KBM-7 (cell line): ENCODE measurements at regions not wholly inside any gene's neighbourhood (a gene's known extent, or its start where the extent isn't known, plus 50 kb on each side); places are given as distances from the start of the nearest gene placed in this dataset.

Experiments used
- DNase-seq: peaks from one replicate; pipeline ENCODE4 v3.0.0-alpha.2; 2015
- in situ Hi-C: fragments of 300-500 bp; cut with MboI; formaldehyde crosslinking; loops from 2 replicates; pipeline ENCODE4 v1.14.3; 2020; ENCODE audit warnings: low sequenced_read_pairs, low pct_unique_long_range_greater_than_20kb, mixed read lengths

- no peak for DNase-seq
- in situ Hi-C loops, result no loop called here
Observed at GRCh38 chr12:24293549-24293948, 344.1 kb upstream of the SOX5 start.

DNA sequence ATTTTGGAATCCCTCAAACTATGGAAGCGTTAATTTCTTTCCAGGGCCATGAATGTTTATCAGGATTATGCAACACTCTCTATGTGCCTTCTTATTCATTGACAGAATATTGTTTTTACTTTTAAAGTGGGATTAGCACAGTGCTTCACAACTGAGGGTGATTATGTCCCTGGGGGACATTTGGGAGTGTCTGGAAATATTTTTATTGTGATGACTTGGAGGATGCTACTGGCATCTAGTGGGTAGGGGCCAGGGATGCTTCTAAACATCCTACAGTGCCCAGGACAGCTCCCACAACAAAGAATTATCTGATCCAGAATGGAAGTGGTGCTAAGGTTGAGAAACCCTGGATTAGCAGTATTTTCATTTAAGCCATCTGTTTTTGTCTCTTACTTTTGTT, 338.5 kb upstream of the SOX5 start:
- no peak for DNase-seq
- in situ Hi-C loops, result no loop called here

GRCh38 chr12:24285448-24285847, 336.0 kb upstream of the SOX5 start:
- in situ Hi-C loops, result no loop called here

DNA sequence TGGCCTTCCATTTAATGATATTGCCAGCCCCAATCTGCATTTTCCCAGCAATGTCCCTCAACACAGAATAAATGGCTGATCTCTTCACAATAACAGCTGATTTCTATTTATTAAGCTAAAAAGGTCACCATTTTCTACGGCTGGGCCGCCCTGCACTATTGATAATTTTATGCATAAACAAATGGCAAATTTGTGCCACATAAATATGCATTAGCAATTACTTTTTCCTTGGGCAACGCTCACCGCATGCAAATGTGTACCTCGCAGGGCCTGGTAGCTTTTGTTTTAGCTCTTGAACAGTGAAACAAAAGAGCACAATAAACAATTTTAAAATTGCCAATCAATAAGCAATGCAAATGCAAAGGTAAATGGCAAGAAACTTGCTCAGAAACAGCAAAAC, 331.9 kb upstream of the SOX5 start:
- DNase-seq, result no peak

More at GRCh38 chr12:24285448-24285847, 336.0 kb upstream of the SOX5 start:
- no peak for DNase-seq

GRCh38 chr12:24280056-24280842, 330.8 kb upstream of the SOX5 start:
- DNase-seq, result no peak
- in situ Hi-C loops, result no loop called here

More for the DNA sequence above, 331.9 kb upstream of the SOX5 start:
- in situ Hi-C loops, result no loop called here

DNA sequence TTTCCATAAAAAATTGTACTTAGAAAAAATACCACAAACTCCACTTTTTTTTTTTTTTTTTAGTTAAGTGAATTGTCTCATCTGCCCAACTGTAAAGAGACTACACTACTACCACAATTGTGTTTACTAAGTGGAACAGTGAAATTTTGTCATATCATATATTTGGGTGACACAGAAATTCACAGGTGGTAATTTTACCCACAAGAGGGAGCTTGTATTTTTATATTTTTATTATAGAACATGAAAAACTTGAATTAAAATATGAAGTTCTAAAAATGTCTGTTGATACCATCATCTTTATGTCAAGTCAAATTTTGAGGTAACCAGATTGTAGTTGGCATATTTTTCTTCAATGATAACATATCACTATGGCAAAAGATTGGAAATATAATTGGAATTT, 329.4 kb upstream of the SOX5 start:
- in situ Hi-C loops, result no loop called here

GRCh38 chr12:24270965-24271364, 321.5 kb upstream of the SOX5 start:
- no peak for DNase-seq
- in situ Hi-C loops, result no loop called here

More for the DNA sequence above, 329.4 kb upstream of the SOX5 start:
- DNase-seq, result no peak

DNA sequence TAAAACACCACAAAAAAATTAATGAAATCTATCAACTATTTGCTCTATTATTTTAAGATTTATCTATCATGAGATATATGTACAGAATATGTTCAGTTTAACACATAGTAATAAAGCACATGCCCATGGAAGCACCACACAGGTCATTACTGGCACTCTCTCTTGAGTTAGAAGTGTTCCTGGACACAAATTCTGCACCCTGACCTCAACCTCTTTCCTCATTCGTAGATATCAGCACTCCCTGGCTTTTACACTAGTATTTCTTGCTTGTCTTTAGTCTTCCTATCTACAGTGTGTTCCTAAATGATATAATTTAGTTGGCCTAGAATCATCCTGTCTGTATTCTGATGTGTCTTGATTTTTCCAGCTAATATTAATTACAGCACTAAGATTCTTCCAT, 321.0 kb upstream of the SOX5 start:
- in situ Hi-C loops, result no loop called here
- DNase-seq, result no peak

DNA sequence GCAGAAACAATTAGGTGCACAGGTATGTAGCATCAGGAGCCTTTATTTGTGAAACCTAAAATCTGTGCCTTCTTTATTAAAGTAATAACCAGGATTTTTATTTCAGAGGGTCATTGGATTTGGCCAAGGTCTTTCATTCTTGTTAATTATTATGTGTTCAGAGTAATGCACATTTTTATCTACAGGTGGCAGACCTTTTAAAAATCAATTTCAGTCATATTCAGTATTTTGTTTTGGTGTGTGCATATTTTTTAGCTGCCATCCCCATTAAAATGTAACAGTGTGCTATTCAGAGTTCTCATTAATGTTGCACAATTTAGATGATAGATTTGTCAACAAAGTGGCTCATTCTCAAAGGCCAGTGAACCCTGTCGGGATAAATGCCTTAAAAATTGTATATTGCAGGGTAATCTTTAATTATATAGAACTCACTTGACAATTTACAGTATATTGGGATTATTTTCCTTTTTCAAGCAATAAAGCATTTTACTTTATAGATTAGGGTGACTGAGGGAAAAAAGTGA, 319.3 kb upstream of the SOX5 start:
- in situ Hi-C loops, result no loop called here
- no peak for DNase-seq

GRCh38 chr12:24266982-24267381, 317.5 kb upstream of the SOX5 start:
- in situ Hi-C loops, result no loop called here
- DNase-seq, result no peak

DNA sequence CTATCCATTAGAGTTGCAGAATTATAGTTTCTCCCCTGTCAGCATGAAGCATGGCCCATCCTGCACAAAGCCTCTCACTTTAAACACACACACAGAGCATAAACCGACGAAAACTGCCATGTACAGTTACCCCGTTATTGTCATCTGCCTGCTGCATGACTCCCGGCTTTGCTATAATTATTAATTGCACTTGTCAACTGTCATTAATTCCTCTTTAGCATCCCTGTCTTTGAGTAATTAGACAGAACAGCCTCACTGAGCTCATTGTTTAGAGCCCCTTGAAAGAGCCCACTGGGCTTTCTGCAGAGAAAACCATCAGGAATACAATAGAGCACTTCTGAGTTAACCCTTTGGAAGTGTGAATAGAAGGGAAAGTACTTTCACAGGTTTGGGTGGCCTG, 307.2 kb upstream of the SOX5 start:
- no peak for DNase-seq
- in situ Hi-C loops, result no loop called here

GRCh38 chr12:24255920-24256665, 306.6 kb upstream of the SOX5 start:
- no peak for DNase-seq
- in situ Hi-C loops, result no loop called here

GRCh38 chr12:24252602-24253001, 303.1 kb upstream of the SOX5 start:
- in situ Hi-C loops, result no loop called here
- DNase-seq, result no peak

- DNase-seq, result no peak
- in situ Hi-C loops, result no loop called here
Observed at GRCh38 chr12:24246934-24247333, 297.5 kb upstream of the SOX5 start.

- in situ Hi-C loops, result no loop called here
Observed at GRCh38 chr12:24246376-24246775, 296.9 kb upstream of the SOX5 start.

GRCh38 chr12:24244801-24245200, 295.3 kb upstream of the SOX5 start:
- no peak for DNase-seq
- in situ Hi-C loops, result no loop called here

More at GRCh38 chr12:24246376-24246775, 296.9 kb upstream of the SOX5 start:
- no peak for DNase-seq

GRCh38 chr12:24244231-24244630, 294.8 kb upstream of the SOX5 start:
- no peak for DNase-seq
- in situ Hi-C loops, result no loop called here

DNA sequence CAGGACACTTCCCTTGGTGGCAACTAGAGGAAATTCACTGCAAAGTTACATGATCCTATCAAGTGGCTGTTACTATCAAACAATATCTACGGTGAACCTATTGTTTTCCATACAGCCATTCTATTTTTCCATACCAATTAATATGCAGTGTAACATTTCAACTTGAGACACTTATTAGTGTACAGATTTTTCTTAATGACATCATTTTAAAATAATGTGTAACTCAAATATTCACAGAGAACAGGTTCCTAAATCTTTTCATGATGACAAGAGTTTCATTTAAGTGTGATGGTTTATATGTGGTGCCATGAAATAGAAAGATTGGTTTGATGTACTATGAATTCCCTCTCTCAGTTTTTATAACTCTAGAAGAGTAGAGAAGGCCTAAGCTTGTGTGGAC, 291.2 kb upstream of the SOX5 start:
- no peak for DNase-seq
- in situ Hi-C loops, result no loop called here

- DNase-seq, result no peak
- in situ Hi-C loops, result no loop called here
Observed at GRCh38 chr12:24233519-24234246, 284.2 kb upstream of the SOX5 start.

GRCh38 chr12:24232531-24232930, 283.1 kb upstream of the SOX5 start:
- in situ Hi-C loops, result no loop called here
- DNase-seq, result no peak
